ENCODE measurements at regions not wholly inside any gene's neighbourhood (a gene's known extent, or its start where the extent isn't known, plus 50 kb on each side); places are given as distances from the start of the nearest gene placed in this dataset.

DNA sequence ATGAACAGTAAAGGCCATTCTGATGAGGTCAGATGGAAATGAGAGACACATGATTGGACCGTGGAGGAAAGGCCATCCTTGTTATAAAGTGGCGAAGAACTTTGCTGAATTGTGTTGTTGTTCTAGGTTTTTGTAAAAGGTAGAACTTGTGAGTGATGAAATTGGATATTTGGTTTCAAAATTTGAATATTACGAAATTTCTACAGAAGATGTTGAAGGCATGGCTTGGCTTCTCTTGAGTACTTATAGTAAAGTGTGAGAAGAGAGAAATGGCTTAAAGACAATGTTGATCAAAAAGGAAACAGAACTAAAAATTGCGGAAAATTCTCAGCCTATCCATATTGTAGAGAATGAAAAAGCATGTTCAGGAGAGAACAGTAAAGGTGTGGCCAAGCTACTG lies 166.6 kb upstream of the S1PR3 start:
- H3K9me2 ChIP-seq: no peaks in the 10 kb centered on the region
- TF ChIP-seq FOXJ3 (CRISPR knock-in tag; IDR thresholded peaks at IDR 0.05) (no peak), RXRA (IDR thresholded peaks at IDR 0.05; ENCODE audit: borderline replicate concordance, low read depth) (no peak), EZH2phosphoT487 (IDR thresholded peaks at IDR 0.05; ENCODE audit: borderline replicate concordance, low read depth) (no peak), SIN3A (IDR thresholded peaks at IDR 0.05; ENCODE audit: borderline replicate concordance, low read depth, low read length) (no peak), YY1 (IDR thresholded peaks at IDR 0.05; ENCODE audit: low read depth) (no peak), GATA2 (CRISPR knock-in tag; IDR thresholded peaks at IDR 0.05) (no peak)
- TF ChIP-seq, protein P1, sequence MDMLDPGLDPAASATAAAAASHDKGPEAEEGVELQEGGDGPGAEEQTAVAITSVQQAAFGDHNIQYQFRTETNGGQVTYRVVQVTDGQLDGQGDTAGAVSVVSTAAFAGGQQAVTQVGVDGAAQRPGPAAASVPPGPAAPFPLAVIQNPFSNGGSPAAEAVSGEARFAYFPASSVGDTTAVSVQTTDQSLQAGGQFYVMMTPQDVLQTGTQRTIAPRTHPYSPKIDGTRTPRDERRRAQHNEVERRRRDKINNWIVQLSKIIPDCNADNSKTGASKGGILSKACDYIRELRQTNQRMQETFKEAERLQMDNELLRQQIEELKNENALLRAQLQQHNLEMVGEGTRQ (IDR thresholded peaks at IDR 0.05; ENCODE audit: borderline replicate concordance, low read depth, low read length): no peak
- TF ChIP-seq, protein P2, sequence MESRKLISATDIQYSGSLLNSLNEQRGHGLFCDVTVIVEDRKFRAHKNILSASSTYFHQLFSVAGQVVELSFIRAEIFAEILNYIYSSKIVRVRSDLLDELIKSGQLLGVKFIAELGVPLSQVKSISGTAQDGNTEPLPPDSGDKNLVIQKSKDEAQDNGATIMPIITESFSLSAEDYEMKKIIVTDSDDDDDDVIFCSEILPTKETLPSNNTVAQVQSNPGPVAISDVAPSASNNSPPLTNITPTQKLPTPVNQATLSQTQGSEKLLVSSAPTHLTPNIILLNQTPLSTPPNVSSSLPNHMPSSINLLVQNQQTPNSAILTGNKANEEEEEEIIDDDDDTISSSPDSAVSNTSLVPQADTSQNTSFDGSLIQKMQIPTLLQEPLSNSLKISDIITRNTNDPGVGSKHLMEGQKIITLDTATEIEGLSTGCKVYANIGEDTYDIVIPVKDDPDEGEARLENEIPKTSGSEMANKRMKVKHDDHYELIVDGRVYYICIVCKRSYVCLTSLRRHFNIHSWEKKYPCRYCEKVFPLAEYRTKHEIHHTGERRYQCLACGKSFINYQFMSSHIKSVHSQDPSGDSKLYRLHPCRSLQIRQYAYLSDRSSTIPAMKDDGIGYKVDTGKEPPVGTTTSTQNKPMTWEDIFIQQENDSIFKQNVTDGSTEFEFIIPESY (IDR thresholded peaks at IDR 0.05; ENCODE audit: borderline replicate concordance, low read depth): no peak
- H3K27me3 ChIP-seq (ENCODE audit: insufficient read depth): no peaks in the 10 kb centered on the region
- ChIA-PET CTCF (no interaction called here), POLR2A (no interaction called here)
- H3K9ac ChIP-seq: no peak overlapping the region
- H2AFZ ChIP-seq (ENCODE audit: low read depth): no peak overlapping the region
- H3K36me3 ChIP-seq (replicated peaks in 1 of 2; ENCODE audit: control insufficient read depth in 1 of 2, insufficient read depth in 2 of 2, low read length in 1 of 2): no peaks in the 10 kb centered on the region
- no peak overlapping the region for H3K27ac ChIP-seq (ENCODE audit: low read depth in 2 of 2, low read length in 1 of 2)
- no peaks in the 10 kb centered on the region for H3F3A ChIP-seq (replicated peaks; ENCODE audit: insufficient read depth)
- DNase-seq: no peak
- H3K4me1 ChIP-seq (ENCODE audit: control insufficient read depth in 1 of 2, insufficient read depth in 2 of 2, low read depth in 1 of 2, low read length in 1 of 2): peaks cover 3 to 34% of the 10 kb centered on the region in 2 experiments; a peak in 2 of 4 replicates
- WGBS (ENCODE audit: low lambda C conversion rate): 85% methylated on average over 4 of the region's 4 CpGs
- no peaks in the 10 kb centered on the region for H4K20me1 ChIP-seq (ENCODE audit: insufficient read depth)
- no peak overlapping the region for H3K4me3 ChIP-seq (ENCODE audit: low read depth in 2 of 2, low read length in 1 of 2)
- no peaks in the 10 kb centered on the region for H3K79me2 ChIP-seq (ENCODE audit: insufficient read depth)
- H3K4me2 ChIP-seq: no peak overlapping the region
- no peaks in the 10 kb centered on the region for H3K9me3 ChIP-seq

DNA sequence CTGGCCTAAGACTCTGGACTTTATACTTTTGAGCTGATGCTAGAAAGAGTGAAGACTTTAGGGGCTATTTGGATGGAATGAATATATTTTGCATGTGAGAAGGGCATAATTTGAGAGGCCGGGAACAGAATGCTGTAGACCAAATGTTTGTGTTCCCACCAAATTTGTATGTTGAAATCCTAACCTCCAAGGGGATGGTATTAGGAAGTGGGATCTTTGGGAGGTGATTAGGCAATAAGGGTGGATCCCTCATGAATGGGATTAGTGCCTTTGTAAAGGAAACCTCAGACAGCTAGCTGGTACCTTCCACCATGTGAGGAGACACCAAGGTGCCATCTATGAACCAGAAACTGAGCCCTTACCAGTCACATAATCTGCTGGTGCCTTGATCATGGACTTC lies 165.1 kb upstream of the S1PR3 start:
- H4K20me1 ChIP-seq (ENCODE audit: insufficient read depth): no peaks in the 10 kb centered on the region
- no peaks in the 10 kb centered on the region for H3F3A ChIP-seq (replicated peaks; ENCODE audit: insufficient read depth)
- H3K9me3 ChIP-seq: no peaks in the 10 kb centered on the region
- H2AFZ ChIP-seq (ENCODE audit: low read depth): no peak overlapping the region
- no peaks in the 10 kb centered on the region for H3K9me2 ChIP-seq
- 94% methylated on average over 1 of the region's 1 CpG for WGBS (ENCODE audit: low lambda C conversion rate)
- H3K4me3 ChIP-seq (ENCODE audit: low read depth in 2 of 2, low read length in 1 of 2): no peak overlapping the region
- no peaks in the 10 kb centered on the region for H3K79me2 ChIP-seq (ENCODE audit: insufficient read depth)
- POLR2A ChIA-PET: no interaction called here
- no peak overlapping the region for H3K9ac ChIP-seq
- CTCF ChIA-PET: no interaction called here
- no peak for DNase-seq
- peak overlapping the region; percentile 35 to 98; a peak in 2 of 4 replicates for H3K27ac ChIP-seq (ENCODE audit: low read depth in 2 of 2, low read length in 1 of 2)
- no peak for TF ChIP-seq FOSL2 (IDR thresholded peaks at IDR 0.05; ENCODE audit: borderline replicate concordance, low read depth)
- TF ChIP-seq RCOR1 (IDR thresholded peaks at IDR 0.05; ENCODE audit: low read length): no peak
- TF ChIP-seq EZH2phosphoT487 (IDR thresholded peaks at IDR 0.05; ENCODE audit: borderline replicate concordance, low read depth): no peak
- no peak for TF ChIP-seq GATA2 (CRISPR knock-in tag; IDR thresholded peaks at IDR 0.05)
- TF ChIP-seq JUND (IDR thresholded peaks at IDR 0.05): no peak
- no peak for TF ChIP-seq FOXM1 (IDR thresholded peaks at IDR 0.05; ENCODE audit: low read depth)
- no peak for TF ChIP-seq TEAD4 (IDR thresholded peaks at IDR 0.05; ENCODE audit: borderline replicate concordance, insufficient read depth)
- TF ChIP-seq, protein P3, sequence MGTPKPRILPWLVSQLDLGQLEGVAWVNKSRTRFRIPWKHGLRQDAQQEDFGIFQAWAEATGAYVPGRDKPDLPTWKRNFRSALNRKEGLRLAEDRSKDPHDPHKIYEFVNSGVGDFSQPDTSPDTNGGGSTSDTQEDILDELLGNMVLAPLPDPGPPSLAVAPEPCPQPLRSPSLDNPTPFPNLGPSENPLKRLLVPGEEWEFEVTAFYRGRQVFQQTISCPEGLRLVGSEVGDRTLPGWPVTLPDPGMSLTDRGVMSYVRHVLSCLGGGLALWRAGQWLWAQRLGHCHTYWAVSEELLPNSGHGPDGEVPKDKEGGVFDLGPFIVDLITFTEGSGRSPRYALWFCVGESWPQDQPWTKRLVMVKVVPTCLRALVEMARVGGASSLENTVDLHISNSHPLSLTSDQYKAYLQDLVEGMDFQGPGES (IDR thresholded peaks at IDR 0.05; ENCODE audit: low read depth, low read length): no peak
- TF ChIP-seq NFIC (IDR thresholded peaks at IDR 0.05; ENCODE audit: borderline replicate concordance): no peak
- TF ChIP-seq SIN3A (IDR thresholded peaks at IDR 0.05; ENCODE audit: borderline replicate concordance, low read depth, low read length): no peak
- no peak for TF ChIP-seq GABPA (IDR thresholded peaks at IDR 0.05; ENCODE audit: low read depth)
- TF ChIP-seq CHD2 (IDR thresholded peaks at IDR 0.05; ENCODE audit: low read length, partially characterized antibody): no peak
- no peak for TF ChIP-seq EP300 (IDR thresholded peaks at IDR 0.05; ENCODE audit: borderline replicate concordance in 1 of 2, low read depth in 1 of 2, low read length in 1 of 2)
- peaks cover 0 to 36% of the 10 kb centered on the region in 2 experiments; a peak in 2 of 4 replicates for H3K4me1 ChIP-seq (ENCODE audit: control insufficient read depth in 1 of 2, insufficient read depth in 2 of 2, low read depth in 1 of 2, low read length in 1 of 2)
- no peaks in the 10 kb centered on the region for H3K36me3 ChIP-seq (replicated peaks in 1 of 2; ENCODE audit: control insufficient read depth in 1 of 2, insufficient read depth in 2 of 2, low read length in 1 of 2)
- no peak overlapping the region for H3K4me2 ChIP-seq
- H3K27me3 ChIP-seq (ENCODE audit: insufficient read depth): no peaks in the 10 kb centered on the region
